Thyroid gland (tissue), 4 donors: ENCODE measurements at regions not wholly inside any gene's neighbourhood (a gene's known extent, or its start where the extent isn't known, plus 50 kb on each side); places are given as distances from the start of the nearest gene placed in this dataset.

ENCODE experiments used
- POLR2A ChIP-seq, 2 donors: fragments of 450-650 bp; IDR thresholded peaks; one replicate each; pipeline ENCODE4 v1.6.1; 2017; ENCODE audit warnings: antibody characterized with exemption in 2 of 2, mild to moderate bottlenecking in 2 of 2, moderate library complexity in 1 of 2
- TF ChIP-seq, protein P1 (sequence below), 6 experiments: fragments of 200-600 bp in 3 of 6; fragments of 450-650 bp in 3 of 6; sonication (generic) in 3 of 6; IDR thresholded peaks; one replicate each; pipeline ENCODE4 v1.5.1; 2016 to 2019; ENCODE audit warnings: antibody characterized with exemption in 6 of 6, mild to moderate bottlenecking in 2 of 6, inconsistent platforms in 1 of 6, moderate library complexity in 1 of 6

DNA sequence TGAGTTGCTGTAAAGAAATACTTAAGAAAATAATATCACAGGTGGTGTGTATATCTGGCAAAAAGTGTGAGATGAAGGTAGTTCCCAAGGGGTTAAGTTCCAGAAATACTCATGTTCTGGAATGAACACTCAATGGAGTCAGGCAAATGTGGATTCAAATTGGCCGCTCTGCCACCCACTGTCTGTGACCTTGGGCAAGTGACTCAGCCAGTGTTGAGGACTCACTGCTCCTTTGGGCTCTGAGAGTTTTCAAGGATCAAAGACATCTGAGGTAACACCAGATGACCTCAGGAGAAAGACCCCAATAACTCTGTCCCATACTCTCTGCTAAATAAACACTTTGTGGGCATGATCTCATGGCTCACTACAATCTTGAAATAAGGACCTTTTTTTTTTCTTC is 59.2 kb upstream of the EYA2 start:
- TF ChIP-seq, protein P1, sequence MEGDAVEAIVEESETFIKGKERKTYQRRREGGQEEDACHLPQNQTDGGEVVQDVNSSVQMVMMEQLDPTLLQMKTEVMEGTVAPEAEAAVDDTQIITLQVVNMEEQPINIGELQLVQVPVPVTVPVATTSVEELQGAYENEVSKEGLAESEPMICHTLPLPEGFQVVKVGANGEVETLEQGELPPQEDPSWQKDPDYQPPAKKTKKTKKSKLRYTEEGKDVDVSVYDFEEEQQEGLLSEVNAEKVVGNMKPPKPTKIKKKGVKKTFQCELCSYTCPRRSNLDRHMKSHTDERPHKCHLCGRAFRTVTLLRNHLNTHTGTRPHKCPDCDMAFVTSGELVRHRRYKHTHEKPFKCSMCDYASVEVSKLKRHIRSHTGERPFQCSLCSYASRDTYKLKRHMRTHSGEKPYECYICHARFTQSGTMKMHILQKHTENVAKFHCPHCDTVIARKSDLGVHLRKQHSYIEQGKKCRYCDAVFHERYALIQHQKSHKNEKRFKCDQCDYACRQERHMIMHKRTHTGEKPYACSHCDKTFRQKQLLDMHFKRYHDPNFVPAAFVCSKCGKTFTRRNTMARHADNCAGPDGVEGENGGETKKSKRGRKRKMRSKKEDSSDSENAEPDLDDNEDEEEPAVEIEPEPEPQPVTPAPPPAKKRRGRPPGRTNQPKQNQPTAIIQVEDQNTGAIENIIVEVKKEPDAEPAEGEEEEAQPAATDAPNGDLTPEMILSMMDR (IDR thresholded peaks at IDR 0.05), result no peak
- TF ChIP-seq POLR2A (IDR thresholded peaks at IDR 0.05), result no peak
